Thymus (tissue), 11 donors: ENCODE measurements at regions not wholly inside any gene's neighbourhood (a gene's known extent, or its start where the extent isn't known, plus 50 kb on each side); places are given as distances from the start of the nearest gene placed in this dataset.

Experiments used
- DNase-seq, 9 donors: peaks; one replicate each; pipeline ENCODE4 v3.0.0-alpha.2; 2013; ENCODE audit warnings: low spot score in 9 of 9, low read depth in 6 of 9, missing footprints in 1 of 9
- H3K27ac ChIP-seq, 2 donors: one replicate each; pipeline ENCODE4 v1.5.1; 2013; ENCODE audit warnings: control low read depth in 1 of 2, low read depth in 1 of 2, low read length in 1 of 2, mild to moderate bottlenecking in 1 of 2, moderate library complexity in 1 of 2
- H3K27me3 ChIP-seq, 2 donors: one replicate each; pipeline ENCODE4 v1.5.1; 2013; ENCODE audit warnings: low read length in 1 of 2; ENCODE audit not compliant: control insufficient read depth in 2 of 2, insufficient read depth in 1 of 2
- H3K36me3 ChIP-seq, 2 donors: one replicate each; pipeline ENCODE4 v1.5.1; 2013; ENCODE audit warnings: low read length in 1 of 2, mild to moderate bottlenecking in 1 of 2, moderate library complexity in 1 of 2; ENCODE audit not compliant: control insufficient read depth in 2 of 2, insufficient read depth in 2 of 2
- H3K4me1 ChIP-seq, 2 donors: one replicate each; pipeline ENCODE4 v1.5.1; 2013; ENCODE audit warnings: low read length in 2 of 2; ENCODE audit not compliant: control insufficient read depth in 2 of 2, insufficient read depth in 2 of 2
- H3K4me3 ChIP-seq, 2 donors: one replicate each; pipeline ENCODE4 v1.5.1; 2013; ENCODE audit warnings: low read length in 2 of 2, control low read depth in 1 of 2, mild to moderate bottlenecking in 1 of 2
- H3K9me3 ChIP-seq, 2 donors: one replicate each; pipeline ENCODE4 v1.5.1; 2013; ENCODE audit warnings: low read length in 1 of 2, mild to moderate bottlenecking in 1 of 2; ENCODE audit not compliant: control insufficient read depth in 2 of 2, insufficient read depth in 1 of 2
- WGBS: extraction: QIAGEN DNeasy Blood & Tissue Kit; methylation state at CpG from one replicate; pipeline ENCODE4 v1.1.7; 2013; 5-methylcytosine and 5-hydroxymethylcytosine counted together
- donor health status: healthy.

DNA sequence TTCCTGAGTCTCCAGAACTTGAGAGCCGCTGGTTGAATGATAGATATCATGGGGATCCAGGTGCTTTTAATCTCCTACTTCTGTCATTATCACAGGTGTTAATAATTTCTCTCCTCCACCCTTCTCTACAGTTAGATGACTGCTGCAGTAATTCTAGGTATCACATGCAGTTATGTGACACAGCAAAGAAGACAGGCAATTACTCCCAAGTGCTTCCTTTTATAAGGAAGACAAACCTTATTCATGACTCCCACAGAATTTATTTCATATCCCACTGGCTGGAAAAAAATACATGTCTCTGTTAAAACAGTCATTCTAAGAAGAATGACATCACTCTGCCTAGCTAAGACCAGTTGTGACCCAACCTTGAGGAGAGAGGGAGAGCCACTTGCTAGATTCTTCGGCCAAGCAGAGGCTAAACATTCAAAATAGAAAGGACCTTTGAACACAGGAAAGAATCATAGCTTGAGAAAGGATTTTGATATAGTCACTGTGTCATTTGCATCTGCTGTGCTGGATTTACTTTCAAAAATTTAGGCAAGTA lies 500.6 kb downstream of the SI start:
- no peaks in the 10 kb centered on the region for H3K27me3 ChIP-seq
- H3K9me3 ChIP-seq, result no peaks in the 10 kb centered on the region
- no peak overlapping the region for H3K4me3 ChIP-seq
- H3K36me3 ChIP-seq, result no peaks in the 10 kb centered on the region
- no peak overlapping the region for H3K27ac ChIP-seq
- no peak for DNase-seq
- H3K4me1 ChIP-seq, result no peaks in the 10 kb centered on the region
- 94% methylated on average over 2 of the region's 2 CpGs for WGBS

DNA sequence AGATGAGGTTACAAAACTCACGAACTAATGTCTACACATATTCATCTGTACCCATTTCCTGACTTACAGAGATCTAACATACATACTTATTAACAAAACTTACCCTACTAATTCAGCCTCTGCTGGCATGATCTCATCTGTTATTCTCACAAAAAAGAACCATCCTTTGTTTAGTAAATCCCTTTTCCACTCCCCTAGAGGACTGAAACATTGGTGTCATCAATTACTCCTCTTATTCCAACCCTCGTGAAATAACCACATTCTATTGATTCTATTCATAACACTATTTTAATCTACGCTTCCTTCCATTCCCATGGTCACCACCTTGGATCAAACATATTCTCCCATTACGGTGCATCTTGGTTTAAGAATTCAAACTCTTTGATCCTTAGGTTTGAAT lies 505.9 kb downstream of the SI start:
- DNase-seq, result no peak
- H3K9me3 ChIP-seq, result peaks cover 0 to 3% of the 10 kb centered on the region in 2 donors
- no peaks in the 10 kb centered on the region for H3K4me1 ChIP-seq
- no peak overlapping the region for H3K27ac ChIP-seq
- H3K27me3 ChIP-seq, result no peaks in the 10 kb centered on the region
- no peaks in the 10 kb centered on the region for H3K36me3 ChIP-seq
- 93% methylated on average over 4 of the region's 4 CpGs for WGBS
- no peak overlapping the region for H3K4me3 ChIP-seq

GRCh38 chr3:164550857-164551256 lies 527.4 kb downstream of the SI start:
- Histone ChIP-seq H3K27me3 (no peaks in the 10 kb centered on the region), H3K36me3 (no peaks in the 10 kb centered on the region), H3K4me1 (no peaks in the 10 kb centered on the region), H3K9me3 (no peaks in the 10 kb centered on the region), H3K4me3 (no peak overlapping the region), H3K27ac (no peak overlapping the region)
- DNase-seq, result no peak

DNA sequence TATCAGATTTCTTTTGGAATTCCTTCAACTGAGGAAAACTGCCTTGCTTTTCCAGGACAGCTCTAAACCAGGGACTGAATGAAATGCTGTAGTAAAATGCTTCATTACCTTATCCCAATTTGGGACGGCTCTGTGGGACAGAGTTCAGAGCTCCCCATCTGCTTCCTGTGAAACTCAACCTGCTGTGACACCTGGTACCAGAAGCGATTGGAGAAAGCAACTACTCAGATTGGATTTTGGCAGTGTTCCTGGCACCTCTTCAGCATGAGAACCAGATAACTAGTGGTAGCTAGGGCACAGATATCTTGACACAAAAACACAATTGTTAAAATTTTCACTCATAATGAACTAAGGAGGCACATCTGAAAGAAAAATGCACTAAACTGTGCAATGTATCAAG lies 539.1 kb downstream of the SI start:
- WGBS, result 85% methylated on average over 2 of the region's 2 CpGs
- H3K4me3 ChIP-seq, result no peak overlapping the region
- H3K27ac ChIP-seq, result no peak overlapping the region
- no peaks in the 10 kb centered on the region for H3K36me3 ChIP-seq
- no peaks in the 10 kb centered on the region for H3K4me1 ChIP-seq
- no peaks in the 10 kb centered on the region for H3K9me3 ChIP-seq
- no peak for DNase-seq
- H3K27me3 ChIP-seq, result no peaks in the 10 kb centered on the region

- Histone ChIP-seq H3K36me3 (no peaks in the 10 kb centered on the region), H3K27ac (no peak overlapping the region), H3K4me1 (no peaks in the 10 kb centered on the region), H3K4me3 (no peak overlapping the region), H3K9me3 (no peaks in the 10 kb centered on the region), H3K27me3 (no peaks in the 10 kb centered on the region)
- no peak for DNase-seq
Measured at GRCh38 chr3:164537485-164537884, 540.8 kb downstream of the SI start.

DNA sequence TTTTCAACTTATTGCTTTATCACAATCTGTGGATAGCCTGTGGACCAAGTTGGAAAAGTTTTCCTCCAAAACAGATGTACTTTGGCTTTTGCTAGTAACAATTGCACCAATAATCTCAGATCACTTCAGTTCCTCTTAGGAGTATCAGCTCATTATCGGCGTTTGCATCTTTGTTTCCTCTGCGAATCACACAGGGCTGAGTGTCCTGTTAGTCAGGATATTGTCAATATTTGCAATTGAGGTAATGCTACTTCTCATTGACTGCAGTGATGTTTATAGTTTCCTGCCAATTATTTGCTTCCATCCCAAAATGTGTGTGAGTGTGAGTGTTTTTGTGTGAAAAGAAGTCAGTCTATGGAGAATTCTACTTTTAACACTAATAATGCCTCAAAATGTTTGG lies 545.0 kb downstream of the SI start:
- no peak overlapping the region for H3K4me3 ChIP-seq
- H3K36me3 ChIP-seq, result no peaks in the 10 kb centered on the region
- H3K9me3 ChIP-seq, result no peaks in the 10 kb centered on the region
- DNase-seq, result no peak
- no peaks in the 10 kb centered on the region for H3K27me3 ChIP-seq
- no peak overlapping the region for H3K27ac ChIP-seq
- WGBS, result 81% methylated on average over 3 of the region's 3 CpGs
- no peaks in the 10 kb centered on the region for H3K4me1 ChIP-seq

GRCh38 chr3:164526250-164526649 lies 552.0 kb downstream of the SI start:
- DNase-seq, result no peak
- H3K4me3 ChIP-seq, result no peak overlapping the region
- 86% methylated on average over 2 of the region's 2 CpGs for WGBS
- H3K4me1 ChIP-seq, result no peaks in the 10 kb centered on the region
- H3K27me3 ChIP-seq, result no peaks in the 10 kb centered on the region
- H3K27ac ChIP-seq, result no peak overlapping the region
- no peaks in the 10 kb centered on the region for H3K36me3 ChIP-seq
- H3K9me3 ChIP-seq, result peaks cover 0 to 13% of the 10 kb centered on the region in 2 donors

DNA sequence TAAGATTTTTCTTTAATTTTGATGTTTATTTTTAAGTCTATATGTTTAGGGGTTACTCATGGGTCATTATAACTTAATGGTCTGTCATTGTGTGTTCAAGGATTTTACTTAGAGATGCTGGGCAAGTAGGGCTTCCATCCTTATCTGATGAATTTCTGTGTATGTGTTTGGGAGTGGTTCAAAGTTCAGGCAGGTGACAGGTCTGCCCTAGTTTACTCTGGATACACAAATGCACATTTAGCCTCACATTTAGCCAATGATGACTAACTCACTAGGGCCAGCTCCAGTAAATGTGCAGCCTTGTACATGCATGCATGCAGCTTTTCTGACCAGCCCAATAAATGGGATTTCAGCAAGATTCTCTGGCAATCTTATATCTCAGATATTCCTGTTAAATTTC lies 554.1 kb downstream of the SI start:
- no peak for DNase-seq
- Histone ChIP-seq H3K9me3 (peaks cover 0 to 28% of the 10 kb centered on the region in 2 donors), H3K27ac (no peak overlapping the region), H3K4me3 (no peak overlapping the region), H3K4me1 (no peaks in the 10 kb centered on the region), H3K36me3 (no peaks in the 10 kb centered on the region), H3K27me3 (no peaks in the 10 kb centered on the region)

DNA sequence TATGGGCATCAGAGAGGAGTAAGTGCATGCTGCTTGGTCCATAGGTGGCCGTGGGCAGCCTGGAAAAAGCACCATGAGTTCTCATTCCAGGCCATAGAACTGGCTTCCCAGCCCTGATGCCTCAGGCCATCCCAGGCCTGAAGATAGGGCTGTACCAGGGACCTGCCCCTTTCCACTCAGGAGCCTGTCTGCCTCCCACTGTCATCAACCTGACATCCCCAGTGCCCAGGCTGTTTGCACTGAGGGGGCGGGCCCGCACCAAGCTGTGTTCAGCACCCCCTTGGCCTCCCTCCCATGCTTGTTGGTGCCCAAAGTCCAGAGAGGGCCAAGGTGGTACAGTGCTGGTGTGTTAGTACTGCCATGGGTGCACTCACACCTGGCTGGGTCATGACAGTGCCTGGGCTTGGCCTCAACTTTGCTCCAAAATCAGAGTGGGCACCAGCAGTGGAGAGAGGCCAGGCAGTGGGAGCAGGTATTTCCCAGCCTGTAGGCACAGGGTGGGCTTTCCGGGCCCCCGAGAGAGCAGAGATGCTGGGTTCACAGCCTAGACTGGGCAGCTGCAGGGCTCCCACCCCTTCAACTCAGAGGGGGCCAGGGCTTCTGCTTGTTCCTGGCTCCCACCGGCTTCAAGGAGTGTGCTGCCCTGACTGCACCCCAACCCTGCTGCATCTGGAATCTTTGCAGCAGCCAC lies 556.1 kb downstream of the SI start:
- H3K36me3 ChIP-seq, result no peaks in the 10 kb centered on the region
- H3K9me3 ChIP-seq, result peaks cover 0 to 28% of the 10 kb centered on the region in 2 donors
- no peak overlapping the region for H3K4me3 ChIP-seq
- no peaks in the 10 kb centered on the region for H3K27me3 ChIP-seq
- no peak overlapping the region for H3K27ac ChIP-seq
- no peaks in the 10 kb centered on the region for H3K4me1 ChIP-seq
- DNase-seq, result no peak
- WGBS, result 94% methylated on average over 6 of the region's 6 CpGs
